NCI-H146 treated with DMSO at 0.1 percent for 48 hours (cell line): ENCODE measurements at regions not wholly inside any gene's neighbourhood (a gene's known extent, or its start where the extent isn't known, plus 50 kb on each side); places are given as distances from the start of the nearest gene placed in this dataset.

Source experiments
- DNase-seq: peaks from one replicate; lab custom pipeline; 2025; ENCODE audit not compliant: unreplicated experiment; lab: John Stamatoyannopoulos, UW

- DNase-seq, result peak; percentile 23
These were observed 97.1 kb downstream of the JCAD start for GRCh38 chr10:29962166-29962850.

- no peak for DNase-seq
These were observed 98.0 kb downstream of the JCAD start for GRCh38 chr10:29961351-29961750.

DNA sequence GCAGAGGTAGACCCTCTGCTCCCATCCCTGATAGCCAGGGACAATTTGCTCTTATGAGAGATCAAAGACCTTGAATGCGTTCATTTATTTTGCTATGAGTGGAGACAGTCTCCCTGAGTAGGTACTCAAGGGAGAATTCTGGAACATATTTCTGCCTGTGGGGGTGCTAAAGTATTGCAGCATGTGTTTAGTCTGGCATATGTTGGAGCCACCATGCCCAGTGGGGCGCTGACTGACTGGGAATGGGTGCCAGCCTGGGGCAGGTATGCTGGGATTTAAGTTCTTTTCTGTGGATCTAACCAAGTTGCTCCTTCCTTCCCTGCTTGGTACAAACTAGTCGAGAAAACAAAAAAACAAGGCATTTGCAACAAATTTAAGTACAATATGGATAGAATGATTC, 99.1 kb downstream of the JCAD start:
- no peak for DNase-seq

DNA sequence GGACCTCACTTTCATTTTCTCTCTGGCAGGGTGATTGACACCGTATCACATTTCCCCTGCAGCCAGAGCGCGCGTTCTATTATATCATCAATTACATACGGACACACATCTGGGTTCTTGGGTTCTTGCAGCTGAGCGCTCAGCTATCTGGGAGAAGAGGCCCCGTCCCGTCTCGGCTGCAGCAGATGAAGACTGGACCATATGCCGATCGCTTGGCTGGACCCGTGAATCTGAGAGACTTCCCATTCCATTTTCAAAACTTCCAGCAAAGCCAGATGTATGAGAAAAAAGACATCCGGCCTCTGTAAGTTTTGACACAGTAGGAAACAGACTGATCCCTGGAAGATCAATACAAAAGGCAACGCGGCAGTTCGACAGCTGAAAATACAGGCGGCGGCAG, 99.8 kb downstream of the JCAD start:
- no peak for DNase-seq

- no peak for DNase-seq
These were observed 100.9 kb downstream of the JCAD start for GRCh38 chr10:29958440-29958839.

DNA sequence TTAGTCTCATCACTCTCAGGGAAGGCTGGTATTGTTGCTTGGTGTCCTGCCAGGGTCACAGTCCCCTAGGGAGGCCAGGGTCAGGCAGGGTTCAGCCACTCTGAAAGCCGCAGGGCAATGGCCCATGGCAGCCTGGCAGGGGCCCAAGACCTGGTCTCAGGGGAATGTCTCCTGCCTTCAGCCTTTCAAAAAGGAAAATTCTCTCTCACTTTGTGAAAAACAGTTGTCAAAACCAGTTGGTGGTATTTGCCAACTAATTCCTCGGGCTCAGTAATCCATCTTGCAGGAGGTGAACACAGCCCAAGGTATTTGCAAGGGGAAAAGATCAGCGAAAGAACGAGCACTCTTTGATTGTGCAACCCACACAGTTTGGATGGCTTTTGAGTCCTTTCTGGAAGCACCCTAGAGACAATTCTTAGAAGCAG, 101.5 kb downstream of the JCAD start:
- no peak for DNase-seq

- no peak for DNase-seq
These were observed 102.2 kb downstream of the JCAD start for GRCh38 chr10:29957236-29957635.

GRCh38 chr10:29956335-29956924, 103.0 kb downstream of the JCAD start:
- DNase-seq, result no peak

DNA sequence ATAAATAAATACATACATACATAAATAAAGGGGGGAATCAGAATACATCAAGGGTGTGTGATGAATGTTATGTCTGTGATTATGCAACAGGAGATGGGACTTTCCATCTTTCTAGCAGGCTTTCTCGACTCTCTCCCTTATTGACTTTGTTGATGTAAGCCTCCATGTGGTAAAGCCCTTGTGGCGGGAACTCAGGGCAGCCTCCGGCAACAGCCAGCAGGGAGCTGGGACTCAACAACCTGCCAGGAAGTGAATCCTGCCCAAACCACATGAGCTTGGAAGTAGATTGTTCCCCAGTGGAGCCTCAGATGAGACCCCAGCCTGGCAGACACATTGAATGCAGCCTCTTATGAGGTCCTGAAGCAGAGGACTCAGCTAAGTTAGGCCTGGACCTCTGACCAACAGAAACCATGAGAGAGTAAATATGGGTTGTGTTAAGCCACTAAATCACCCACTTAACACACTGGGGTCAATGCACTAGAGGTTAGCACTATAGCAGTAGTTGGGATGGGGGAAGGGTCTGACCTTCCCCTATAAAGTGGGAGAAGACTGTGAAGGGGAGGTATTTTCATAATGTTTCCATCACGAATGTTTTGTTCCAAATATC, 104.0 kb downstream of the JCAD start:
- DNase-seq, result no peak

- no peak for DNase-seq
These were observed 107.9 kb downstream of the JCAD start for GRCh38 chr10:29951441-29951931.

DNA sequence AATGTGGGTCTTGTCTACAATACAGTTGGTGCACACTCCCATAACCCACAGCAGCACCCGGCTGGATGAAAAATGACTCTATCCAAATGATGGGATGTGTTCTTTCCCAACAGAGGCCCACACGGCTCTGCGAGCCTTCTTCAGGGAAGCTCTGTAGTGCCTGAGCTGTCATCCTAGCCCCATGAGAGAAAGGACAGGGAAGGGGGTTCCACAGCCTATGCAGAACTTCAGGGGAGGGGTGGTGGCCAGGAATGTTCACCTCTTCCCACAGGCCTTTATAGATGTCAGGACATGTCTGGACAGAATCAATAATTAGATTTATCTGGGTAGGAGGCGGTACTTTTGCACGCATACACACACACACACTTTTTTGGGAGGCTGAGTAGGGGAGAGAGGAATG, 109.0 kb downstream of the JCAD start:
- DNase-seq, result no peak

DNA sequence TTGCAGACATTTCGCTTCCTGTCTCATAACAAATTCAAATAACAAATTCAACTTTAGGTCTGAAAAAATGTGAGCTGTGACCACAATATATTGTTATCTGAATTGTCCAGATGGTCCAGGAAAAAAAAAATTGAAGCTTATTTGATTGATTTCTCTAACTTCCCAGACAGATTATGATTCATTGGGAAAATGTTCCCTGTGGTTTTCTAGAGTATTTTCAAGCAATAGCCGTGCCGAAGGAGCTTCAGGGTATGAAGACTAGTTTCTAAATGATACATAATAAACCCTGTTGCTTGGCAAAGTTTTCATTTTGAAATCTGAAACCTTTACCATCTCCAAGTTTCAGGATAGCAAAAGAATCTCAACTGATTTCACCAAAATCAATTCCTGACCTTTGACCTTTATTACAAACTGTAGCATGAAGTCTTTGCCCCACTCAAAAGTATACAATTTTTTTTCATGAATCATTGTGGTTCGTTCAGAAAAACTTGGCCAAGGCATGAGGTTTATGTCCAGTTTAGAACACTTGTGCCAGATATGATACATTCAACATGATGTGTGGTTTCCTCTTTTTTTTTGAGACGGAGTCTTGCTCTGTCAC, 109.9 kb downstream of the JCAD start:
- DNase-seq, result no peak

- DNase-seq, result peak; percentile 22
These were observed 110.5 kb downstream of the JCAD start for GRCh38 chr10:29948881-29949355.

DNA sequence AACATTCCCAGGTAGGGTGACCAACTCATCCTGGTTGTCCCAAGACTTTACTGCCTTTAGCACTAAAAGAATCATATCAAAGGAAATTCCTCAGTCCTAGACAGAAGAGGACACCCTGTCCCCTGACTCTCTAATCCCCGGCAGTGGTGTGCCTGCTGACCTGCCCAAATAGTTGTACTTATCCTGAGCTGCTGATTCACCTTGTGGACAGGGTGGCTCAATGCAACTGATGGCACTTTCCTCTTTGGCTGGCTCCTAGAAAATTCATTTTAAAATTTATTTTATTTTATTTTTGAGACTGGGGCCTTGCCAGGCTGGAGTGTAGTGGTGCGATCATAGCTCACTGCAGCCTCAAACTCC, 111.7 kb downstream of the JCAD start:
- DNase-seq, result no peak

- DNase-seq, result no peak
These were observed 112.3 kb downstream of the JCAD start for GRCh38 chr10:29946953-29947700.

DNA sequence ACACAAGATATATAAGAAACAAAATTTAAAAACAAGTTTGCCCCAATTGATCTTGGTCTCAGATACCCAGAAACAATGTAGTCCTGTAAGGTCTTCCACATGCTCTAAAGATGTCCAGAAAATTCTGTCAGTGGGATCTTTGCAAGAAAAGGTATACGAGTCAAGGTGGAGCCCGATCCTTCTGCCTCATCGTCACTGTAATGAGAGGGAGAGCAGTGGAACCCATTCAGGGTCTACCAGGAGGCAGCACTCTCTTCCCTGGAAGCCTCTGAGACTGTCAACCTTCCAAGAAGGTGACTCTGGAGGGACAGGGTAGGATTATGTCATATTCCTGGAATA, 112.8 kb downstream of the JCAD start:
- DNase-seq, result no peak

DNA sequence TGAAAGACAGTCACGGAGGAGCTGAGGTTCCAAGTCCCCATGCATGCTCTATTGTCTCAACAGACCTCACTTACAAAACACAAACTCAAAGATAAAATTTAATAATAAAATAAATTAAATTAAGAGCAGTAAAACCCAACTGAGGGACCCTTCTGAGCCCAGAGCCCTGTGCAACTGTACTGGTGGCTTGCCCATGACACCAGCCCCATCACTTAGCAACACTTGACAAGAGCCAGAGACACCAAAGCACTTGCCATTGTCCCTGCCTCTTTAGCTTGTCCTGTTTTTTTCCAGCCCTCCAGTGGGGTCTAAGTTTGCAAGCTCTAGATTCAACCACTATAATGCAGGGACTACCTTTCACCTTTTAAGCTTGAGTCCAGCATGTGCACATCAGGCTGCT, 117.9 kb downstream of the JCAD start:
- no peak for DNase-seq

GRCh38 chr10:29932991-29933390, 126.4 kb downstream of the JCAD start:
- no peak for DNase-seq

GRCh38 chr10:29931833-29932232, 127.6 kb downstream of the JCAD start:
- no peak for DNase-seq

DNA sequence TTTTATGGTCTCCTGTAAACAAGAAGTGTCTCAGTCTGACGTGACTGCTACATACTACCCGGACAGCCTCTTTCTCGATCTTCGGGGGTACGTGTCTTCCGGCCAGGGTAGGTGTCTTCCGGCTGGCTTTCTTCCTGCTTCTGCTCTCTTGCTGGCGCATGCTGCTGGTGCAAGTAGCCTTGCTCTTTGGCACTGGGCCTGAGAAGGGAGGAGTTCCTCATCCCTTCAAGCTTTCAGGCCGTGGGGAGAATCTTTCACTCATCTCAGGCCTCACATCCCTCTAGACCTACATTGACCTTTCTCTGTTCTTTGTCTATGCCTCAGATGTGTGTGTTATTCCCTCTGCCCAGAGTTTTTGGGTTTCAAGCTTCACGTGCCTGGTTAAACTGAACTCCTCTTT, 130.4 kb downstream of the JCAD start:
- DNase-seq, result no peak

DNA sequence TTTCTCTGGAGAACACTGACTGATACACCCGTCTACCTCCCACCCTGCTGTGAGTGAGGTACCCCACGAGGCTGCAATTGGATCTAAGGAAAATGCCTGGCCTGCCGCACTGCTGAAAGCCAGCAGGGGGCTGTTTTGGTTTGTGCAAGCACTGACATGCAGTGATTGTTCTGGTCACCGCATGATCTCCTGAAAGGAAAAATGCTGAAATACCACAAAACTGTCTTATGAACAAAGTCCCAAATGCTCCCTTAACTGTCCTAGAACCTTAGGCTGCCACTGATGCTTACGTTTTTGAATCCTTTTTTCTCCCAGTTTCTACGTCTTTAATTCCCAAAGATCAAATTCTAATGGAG, 132.7 kb downstream of the JCAD start:
- no peak for DNase-seq
